H1 (cell line): ENCODE measurements at regions not wholly inside any gene's neighbourhood (a gene's known extent, or its start where the extent isn't known, plus 50 kb on each side); places are given as distances from the start of the nearest gene placed in this dataset.

Experiments used
- CTCF ChIA-PET: fragments of 300-600 bp; sonication (Branson Sonifier 250); formaldehyde crosslinking; loops from one replicate; lab custom pipeline; 2021; ENCODE audit not compliant: partially characterized antibody; lab: Charles Lee
- POLR2A ChIA-PET: fragments of 300-600 bp; sonication (Branson Sonifier 250); formaldehyde crosslinking; loops from one replicate; lab custom pipeline; 2021; ENCODE audit warnings: inconsistent platforms; ENCODE audit not compliant: partially characterized antibody; lab: Charles Lee
- DNase-seq, 2 experiments: peaks; one replicate each; pipeline versions ENCODE4 v3.0.0 to v3.0.0-alpha.2; 2010 to 2022; ENCODE audit warnings: low spot score in 2 of 2, low read depth in 1 of 2, mixed read lengths in 1 of 2
- FAIRE-seq: peaks from 2 replicates; lab custom pipeline; 2011; peaks lifted over from hg19 to GRCh38; lab: Jason Lieb, UNC
- H2AFZ ChIP-seq: 2 replicates; pipeline ENCODE4 v1.8.1; 2012; ENCODE audit warnings: low read length, inconsistent platforms
- H2AK5ac ChIP-seq: 2 replicates; pipeline ENCODE4 v1.6.1; 2013; ENCODE audit warnings: low read depth, low read length
- H2BK120ac ChIP-seq: replicated peaks from 2 replicates; pipeline ENCODE3; 2013; ENCODE audit warnings: low read depth, low read length, inconsistent platforms
- H2BK12ac ChIP-seq: 2 replicates; pipeline ENCODE4 v1.6.1; 2013; ENCODE audit warnings: low read depth, low read length
- H2BK15ac ChIP-seq: 2 replicates; pipeline ENCODE4 v1.6.1; 2013; ENCODE audit warnings: low read length
- H2BK20ac ChIP-seq: 2 replicates; pipeline ENCODE4 v1.6.1; 2013; ENCODE audit warnings: low read length
- H2BK5ac ChIP-seq: 2 replicates; pipeline ENCODE4 v1.6.1; 2013; ENCODE audit warnings: low read depth, low read length
- H3K14ac ChIP-seq: 2 replicates; pipeline ENCODE4 v1.6.1; 2013; ENCODE audit warnings: inconsistent platforms; ENCODE audit not compliant: insufficient read length
- H3K18ac ChIP-seq: 2 replicates; pipeline ENCODE4 v1.6.1; 2013; ENCODE audit warnings: low read length; ENCODE audit errors: extremely low read depth
- H3K23ac ChIP-seq: 2 replicates; pipeline ENCODE4 v1.6.1; 2013; ENCODE audit warnings: inconsistent platforms; ENCODE audit not compliant: insufficient read length
- H3K23me2 ChIP-seq: 2 replicates; pipeline ENCODE4 v1.6.1; 2013; ENCODE audit warnings: low read depth, low read length
- H3K27ac ChIP-seq: 2 replicates; pipeline ENCODE4 v1.6.1; 2011; ENCODE audit warnings: low read depth, low read length, inconsistent platforms
- H3K27me3 ChIP-seq, 4 experiments: replicated peaks in 1 of 4; 1 replicate in 1 of 4; 2 replicates in 3 of 4; pipeline versions ENCODE4 v1.6.1 to v1.8.1; 2011 to 2013; ENCODE audit warnings: low read length in 3 of 4, mild to moderate bottlenecking in 3 of 4, inconsistent platforms in 2 of 4, mixed read lengths in 2 of 4, moderate library complexity in 1 of 4; ENCODE audit not compliant: control insufficient read depth in 3 of 4, insufficient read depth in 3 of 4; ENCODE audit errors: extremely low read depth in 1 of 4
- H3K36me3 ChIP-seq, 4 experiments: 2 replicates each; pipeline versions ENCODE4 v1.6.1 to v1.8.1; 2011 to 2013; ENCODE audit warnings: mild to moderate bottlenecking in 4 of 4, low read length in 3 of 4, moderate library complexity in 2 of 4, control low read depth in 1 of 4, inconsistent platforms in 1 of 4; ENCODE audit not compliant: insufficient read depth in 4 of 4, control insufficient read depth in 2 of 4
- H3K4ac ChIP-seq: replicated peaks from 2 replicates; pipeline ENCODE3; 2013; ENCODE audit warnings: low read length, low read depth, mixed read lengths, inconsistent platforms; ENCODE audit not compliant: insufficient read length
- H3K4me1 ChIP-seq, 4 experiments: replicated peaks in 1 of 4; 1 replicate in 1 of 4; 2 replicates in 3 of 4; pipeline versions ENCODE4 v1.6.1 to v1.8.1; 2011 to 2013; ENCODE audit warnings: low read length in 3 of 4, inconsistent platforms in 2 of 4, mixed read lengths in 1 of 4; ENCODE audit not compliant: insufficient read depth in 4 of 4, control insufficient read depth in 3 of 4
- H3K4me2 ChIP-seq, 2 experiments: 2 replicates each; pipeline versions ENCODE4 v1.6.1 to v1.8.1; 2011 to 2013; ENCODE audit warnings: low read depth in 2 of 2, low read length in 2 of 2, control low read depth in 1 of 2, inconsistent platforms in 1 of 2, mild to moderate bottlenecking in 1 of 2; ENCODE audit not compliant: insufficient read depth in 1 of 2
- H3K4me3 ChIP-seq, 4 experiments: fragments of 200-600, 300-600 bp in 1 of 4; sonication (generic), shearing (Covaris generic), sonication (Bioruptor Twin) in 1 of 4; 2 replicates each; pipeline versions ENCODE4 v1.5.1 to v1.8.1; 2011 to 2016; ENCODE audit warnings: low read length in 4 of 4, low read depth in 3 of 4, control low read depth in 2 of 4, inconsistent platforms in 2 of 4, mild to moderate bottlenecking in 2 of 4, mixed read lengths in 1 of 4, moderate library complexity in 1 of 4; ENCODE audit not compliant: insufficient read depth in 2 of 4; ENCODE audit errors: extremely low read depth in 1 of 4
- H3K56ac ChIP-seq: replicated peaks from 2 replicates; pipeline ENCODE3; 2013; ENCODE audit warnings: low read depth, mild to moderate bottlenecking, mixed read lengths, low read length, inconsistent platforms; ENCODE audit not compliant: insufficient read length
- H3K79me1 ChIP-seq: 2 replicates; pipeline ENCODE4 v1.6.1; 2013; ENCODE audit warnings: low read depth, low read length, control low read depth
- H3K79me2 ChIP-seq, 2 experiments: 2 replicates each; pipeline versions ENCODE4 v1.6.1 to v1.8.1; 2012 to 2013; ENCODE audit warnings: low read length in 2 of 2, mild to moderate bottlenecking in 2 of 2, inconsistent platforms in 1 of 2; ENCODE audit not compliant: insufficient read depth in 2 of 2, control insufficient read depth in 1 of 2
- H3K9ac ChIP-seq, 4 experiments: replicated peaks in 1 of 4; 1 replicate in 1 of 4; 2 replicates in 3 of 4; pipeline versions ENCODE4 v1.6.1 to v1.8.1; 2011 to 2013; ENCODE audit warnings: low read depth in 3 of 4, low read length in 3 of 4, control low read depth in 2 of 4, mild to moderate bottlenecking in 2 of 4, moderate library complexity in 2 of 4, inconsistent platforms in 1 of 4; ENCODE audit errors: extremely low read depth in 1 of 4
- H3K9me3 ChIP-seq, 2 experiments: 2 replicates each; pipeline versions ENCODE4 v1.6.1 to v1.8.1; 2012 to 2013; ENCODE audit warnings: mild to moderate bottlenecking in 2 of 2, moderate library complexity in 2 of 2, control low read depth in 1 of 2, inconsistent platforms in 1 of 2, low read depth in 1 of 2, low read length in 1 of 2, mixed read lengths in 1 of 2; ENCODE audit not compliant: insufficient read depth in 2 of 2
- H4K20me1 ChIP-seq, 2 experiments: replicated peaks in 1 of 2; 2 replicates each; pipeline versions ENCODE3 to v1.8.1; 2011 to 2013; ENCODE audit warnings: inconsistent platforms in 2 of 2, low read length in 2 of 2, mild to moderate bottlenecking in 1 of 2; ENCODE audit not compliant: insufficient read depth in 2 of 2, control insufficient read depth in 1 of 2
- H4K5ac ChIP-seq: 2 replicates; pipeline ENCODE4 v1.6.1; 2013; ENCODE audit warnings: low read length, low read depth, mixed read lengths, inconsistent platforms; ENCODE audit not compliant: insufficient read length
- H4K8ac ChIP-seq: 2 replicates; pipeline ENCODE4 v1.8.0; 2013; ENCODE audit warnings: mild to moderate bottlenecking, moderate library complexity, low read length, inconsistent platforms; ENCODE audit not compliant: insufficient read depth; ENCODE audit errors: extremely low read depth
- H4K91ac ChIP-seq: replicated peaks from 2 replicates; pipeline ENCODE3; 2013; ENCODE audit warnings: low read length, mixed read lengths, inconsistent platforms; ENCODE audit not compliant: insufficient read length
- GABPA ChIP-seq: IDR thresholded peaks from 2 replicates; pipeline ENCODE4 v1.6.1; 2011; ENCODE audit warnings: mild to moderate bottlenecking, low read length, moderate library complexity, borderline replicate concordance; ENCODE audit not compliant: insufficient read depth
- MAFK ChIP-seq: IDR thresholded peaks from 2 replicates; pipeline ENCODE4 v1.6.1; 2012; ENCODE audit warnings: low read depth, mild to moderate bottlenecking, improper control_type of control experiment, low read length
- RAD21 ChIP-seq, 2 experiments: IDR thresholded peaks in 1 of 2; conservative IDR thresholded peaks in 1 of 2; 2 replicates each; pipeline ENCODE4 v1.6.1; 2011; ENCODE audit warnings: low read depth in 2 of 2, low read length in 2 of 2, improper control_type of control experiment in 1 of 2, inconsistent platforms in 1 of 2, mild to moderate bottlenecking in 1 of 2, moderate library complexity in 1 of 2
- WGBS, 2 experiments: shearing (Covaris generic) in 1 of 2; methylation state at CpG; one replicate each; pipeline versions ENCODE4 v1.1.6 to v1.1.7; 2013 to 2015; ENCODE audit warnings: low lambda C conversion rate in 2 of 2, mixed read lengths in 2 of 2, inconsistent platforms in 1 of 2, low coverage in 1 of 2, missing lambda C conversion rate in 1 of 2; ENCODE audit not compliant: insufficient replicate concordance in 2 of 2, insufficient coverage in 1 of 2, insufficient read length in 1 of 2; ENCODE audit errors: extremely low coverage in 1 of 2, missing lambda C conversion rate in 1 of 2; 5-methylcytosine and 5-hydroxymethylcytosine counted together

DNA sequence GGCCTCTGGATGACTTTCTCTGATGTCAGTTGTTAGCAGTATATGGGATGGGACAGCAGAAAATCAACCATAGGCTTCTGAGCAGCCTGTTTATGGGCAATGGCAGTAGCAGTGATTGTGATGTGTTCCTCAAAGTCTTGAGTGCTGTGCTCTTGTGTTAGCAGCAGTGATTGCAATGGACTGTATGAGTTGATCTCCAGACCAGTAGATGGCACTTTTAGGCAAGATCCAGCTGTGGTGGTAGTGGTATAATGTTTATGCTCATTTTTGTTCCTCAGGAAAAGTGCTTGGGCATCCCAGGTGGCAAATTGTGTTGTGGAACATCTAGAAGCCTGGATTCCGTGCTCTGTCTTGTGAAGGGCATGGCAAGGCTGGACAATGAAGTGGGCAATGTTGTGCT lies 181.6 kb upstream of the SYNCRIP start:
- no peak overlapping the region for H2AFZ ChIP-seq

More for the DNA sequence above, 181.6 kb upstream of the SYNCRIP start:
- Histone ChIP-seq H3K27me3 (no peaks in the 10 kb centered on the region), H3K18ac (no peak overlapping the region), H3K4me3 (no peak overlapping the region), H2AK5ac (no peak overlapping the region), H4K20me1 (no peaks in the 10 kb centered on the region), H3K56ac (no peak overlapping the region), H2BK15ac (no peak overlapping the region), H3K14ac (no peak overlapping the region), H2BK20ac (no peak overlapping the region), H3K27ac (no peak overlapping the region), H3K9ac (no peak overlapping the region), H3K4me2 (no peak overlapping the region), H3K23me2 (no peaks in the 10 kb centered on the region), H3K79me2 (no peaks in the 10 kb centered on the region), H3K9me3 (peaks cover 4 to 22% of the 10 kb centered on the region in 2 experiments; a peak in 2 of 4 replicates), H2BK120ac (no peak overlapping the region), H3K36me3 (no peaks in the 10 kb centered on the region), H3K4ac (no peak overlapping the region), H4K8ac (no peak overlapping the region), H4K5ac (no peak overlapping the region), H4K91ac (no peak overlapping the region), H2BK5ac (no peak overlapping the region), H3K4me1 (no peaks in the 10 kb centered on the region), H2BK12ac (no peak overlapping the region), H3K79me1 (no peaks in the 10 kb centered on the region), H3K23ac (no peak overlapping the region)
- ChIA-PET POLR2A (no interaction called here), CTCF (interaction anchor here (1.7 kb wide), 1 partner anchor 14 kb away, joined by 3 read pairs; no protein-coding TSS in a partner anchor)
- FAIRE-seq (no peak), DNase-seq (no peak)
- TF ChIP-seq MAFK = no peak
- TF ChIP-seq RAD21 (IDR thresholded peaks at IDR 0.05 in 1 of 2, conservative IDR thresholded peaks at IDR 0.05 in 1 of 2; ENCODE audit: low read depth in 2 of 2, low read length in 2 of 2) = peak in 1 of 2 experiments; percentile 15; a peak in 1 of 4 replicates
- no peak for TF ChIP-seq GABPA
- 72% methylated on average over 1 of the region's 1 CpG; no CpG with 5 or more reads in 1 of the 2 experiments for WGBS, 2 experiments
